ENCODE measurements at regions not wholly inside any gene's neighbourhood (a gene's known extent, or its start where the extent isn't known, plus 50 kb on each side); places are given as distances from the start of the nearest gene placed in this dataset.

GRCh38 chr2:182542501-182543258, 115.8 kb upstream of the PDE1A start:
- no peak for TF ChIP-seq RAD21 (IDR thresholded peaks at IDR 0.05; ENCODE audit: low read depth)
- TF ChIP-seq REST (IDR thresholded peaks at IDR 0.05; ENCODE audit: low read depth) = no peak
- no peak for TF ChIP-seq CEBPB (IDR thresholded peaks at IDR 0.05)
- TF ChIP-seq EP300 (IDR thresholded peaks at IDR 0.05; ENCODE audit: borderline replicate concordance) = no peak
- no peak for TF ChIP-seq TCF12 (IDR thresholded peaks at IDR 0.05; ENCODE audit: low read depth)
- TF ChIP-seq ZBTB7A (IDR thresholded peaks at IDR 0.05; ENCODE audit: low read depth) = no peak
- TF ChIP-seq MAX (IDR thresholded peaks at IDR 0.05) = no peak
- no peak for TF ChIP-seq CREB1 (IDR thresholded peaks at IDR 0.05; ENCODE audit: low read depth)
- no peak for TF ChIP-seq YY1 (IDR thresholded peaks at IDR 0.05; ENCODE audit: low read depth)
- no peak for TF ChIP-seq USF1 (IDR thresholded peaks at IDR 0.05)
- no peak for TF ChIP-seq TAF1 (IDR thresholded peaks at IDR 0.05; ENCODE audit: low read depth)
- no peak for TF ChIP-seq EGR1 (IDR thresholded peaks at IDR 0.05)
- TF ChIP-seq NFIC (IDR thresholded peaks at IDR 0.05) = no peak

All from Ishikawa (cell line).